Naive B cell (primary cell): ENCODE measurements at regions not wholly inside any gene's neighbourhood (a gene's known extent, or its start where the extent isn't known, plus 50 kb on each side); places are given as distances from the start of the nearest gene placed in this dataset.

Experiments
- ATAC-seq, 2 donors: fragments of 150-1000 bp; cut with Tn5 transposase; 2 replicates each; pipeline ENCODE4 v1.10.0; 2021; ENCODE audit warnings: low read depth in 2 of 2, mild to moderate bottlenecking in 2 of 2, moderate library complexity in 2 of 2
- DNase-seq: peaks from one replicate; pipeline ENCODE4 v3.0.0; 2022
- H3K27ac Mint-ChIP-seq, 6 donors: one replicate each; pipeline ENCODE4 v1.8.0; 2020 to 2022; ENCODE audit warnings: mild to moderate bottlenecking in 6 of 6, mixed read lengths in 6 of 6, moderate library complexity in 5 of 6, inconsistent platforms in 2 of 6
- H3K27me3 Mint-ChIP-seq, 3 donors: one replicate each; pipeline ENCODE4 v1.8.0; 2021 to 2022; ENCODE audit warnings: mixed read lengths in 3 of 3, mild to moderate bottlenecking in 1 of 3
- H3K36me3 Mint-ChIP-seq, 2 donors: one replicate each; pipeline ENCODE4 v1.8.0; 2020 to 2022; ENCODE audit warnings: mixed read lengths in 2 of 2, inconsistent platforms in 1 of 2, mild to moderate bottlenecking in 1 of 2
- H3K4me1 Mint-ChIP-seq, 3 donors: one replicate each; pipeline ENCODE4 v1.8.0; 2020 to 2022; ENCODE audit warnings: mixed read lengths in 3 of 3, inconsistent platforms in 1 of 3, mild to moderate bottlenecking in 1 of 3, moderate library complexity in 1 of 3
- H3K4me3 Mint-ChIP-seq, 8 donors: one replicate each; pipeline ENCODE4 v1.8.0; 2020 to 2022; ENCODE audit warnings: mild to moderate bottlenecking in 8 of 8, mixed read lengths in 8 of 8, moderate library complexity in 8 of 8, inconsistent platforms in 2 of 8
- H3K9me3 Mint-ChIP-seq, 7 donors: one replicate each; pipeline ENCODE4 v1.8.0; 2020 to 2022; ENCODE audit warnings: mixed read lengths in 7 of 7, mild to moderate bottlenecking in 5 of 7, inconsistent platforms in 2 of 7, moderate library complexity in 1 of 7

- peaks cover 0 to 3% (median 0%) of the 10 kb centered on the region in 7 donors for H3K9me3 Mint-ChIP-seq
- H3K4me3 Mint-ChIP-seq: no peak overlapping the region
- no peak for ATAC-seq
Observed at GRCh38 chr1:208757846-208758245, 513.7 kb upstream of the PLXNA2 start.

DNA sequence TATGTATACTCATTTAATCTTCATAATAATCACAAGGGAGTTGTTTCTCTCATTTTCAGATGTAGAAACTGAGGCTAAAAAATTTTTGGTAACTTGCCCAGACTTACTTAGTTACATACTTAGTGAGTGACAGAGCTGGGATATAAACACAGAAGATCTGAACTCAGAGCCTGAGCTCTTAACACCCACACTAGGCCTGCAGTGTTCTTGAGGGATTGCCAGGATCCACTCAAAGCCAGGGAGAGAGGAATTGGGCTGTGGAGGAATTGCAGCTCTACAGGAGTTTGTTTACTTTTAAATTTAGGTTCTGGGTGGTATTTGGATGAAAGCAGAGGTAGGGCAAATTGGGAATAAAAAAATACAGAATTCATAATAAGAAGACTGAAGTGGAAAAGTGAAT, 515.1 kb upstream of the PLXNA2 start:
- Mint-ChIP-seq H3K9me3 (peaks cover 0 to 3% (median 0%) of the 10 kb centered on the region in 7 donors), H3K4me3 (no peak overlapping the region), H3K4me1 (no peaks in the 10 kb centered on the region), H3K27me3 (no peaks in the 10 kb centered on the region), H3K27ac (no peak overlapping the region), H3K36me3 (no peaks in the 10 kb centered on the region)
- DNase-seq (no peak), ATAC-seq (no peak)

More at GRCh38 chr1:208757846-208758245, 513.7 kb upstream of the PLXNA2 start:
- H3K4me1 Mint-ChIP-seq: no peaks in the 10 kb centered on the region
- no peak for DNase-seq
- H3K36me3 Mint-ChIP-seq: no peaks in the 10 kb centered on the region
- H3K27me3 Mint-ChIP-seq: peaks cover 0 to 5% (median 0%) of the 10 kb centered on the region in 3 donors
- no peak overlapping the region for H3K27ac Mint-ChIP-seq

- H3K9me3 Mint-ChIP-seq: no peaks in the 10 kb centered on the region
- H3K4me1 Mint-ChIP-seq: no peaks in the 10 kb centered on the region
- H3K36me3 Mint-ChIP-seq: no peaks in the 10 kb centered on the region
- no peak overlapping the region for H3K27ac Mint-ChIP-seq
- H3K27me3 Mint-ChIP-seq: peaks cover 0 to 4% (median 0%) of the 10 kb centered on the region in 3 donors
- no peak for ATAC-seq
- no peak for DNase-seq
- H3K4me3 Mint-ChIP-seq: no peak overlapping the region
Observed at GRCh38 chr1:208763971-208764370, 519.8 kb upstream of the PLXNA2 start.

- DNase-seq: no peak
Observed at GRCh38 chr1:208766832-208767231, 522.6 kb upstream of the PLXNA2 start.

DNA sequence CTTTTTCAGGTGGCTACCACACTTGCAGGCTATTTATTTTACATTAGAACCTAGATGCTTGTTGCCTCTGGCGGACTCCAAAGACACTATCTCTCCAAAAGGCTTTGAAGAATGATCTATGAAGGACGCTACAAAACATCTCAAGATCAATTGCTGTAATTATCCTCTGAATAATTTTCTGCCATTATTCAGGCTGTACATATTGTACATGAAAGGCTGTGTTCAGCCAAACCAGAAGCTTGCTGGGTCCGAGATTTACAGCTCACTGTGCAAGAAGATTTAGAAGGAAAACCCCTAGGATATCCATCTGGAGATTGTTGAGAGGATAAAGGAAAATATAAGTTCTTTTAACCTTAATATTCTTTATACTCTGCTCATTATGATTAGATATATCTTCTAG, 523.6 kb upstream of the PLXNA2 start:
- H3K4me3 Mint-ChIP-seq: no peak overlapping the region
- H3K9me3 Mint-ChIP-seq: no peaks in the 10 kb centered on the region
- DNase-seq (no peak), ATAC-seq (no peak)
- no peaks in the 10 kb centered on the region for H3K4me1 Mint-ChIP-seq
- H3K36me3 Mint-ChIP-seq: no peaks in the 10 kb centered on the region
- peaks cover 0 to 4% (median 0%) of the 10 kb centered on the region in 3 donors for H3K27me3 Mint-ChIP-seq
- no peak overlapping the region for H3K27ac Mint-ChIP-seq

More at GRCh38 chr1:208766832-208767231, 522.6 kb upstream of the PLXNA2 start:
- no peak for ATAC-seq
- Mint-ChIP-seq H3K4me1 (no peaks in the 10 kb centered on the region), H3K27me3 (peaks cover 0 to 4% (median 0%) of the 10 kb centered on the region in 3 donors), H3K9me3 (no peaks in the 10 kb centered on the region), H3K27ac (peak overlapping the region in 1 of 6 donors; percentile 5), H3K36me3 (no peaks in the 10 kb centered on the region), H3K4me3 (no peak overlapping the region)

DNA sequence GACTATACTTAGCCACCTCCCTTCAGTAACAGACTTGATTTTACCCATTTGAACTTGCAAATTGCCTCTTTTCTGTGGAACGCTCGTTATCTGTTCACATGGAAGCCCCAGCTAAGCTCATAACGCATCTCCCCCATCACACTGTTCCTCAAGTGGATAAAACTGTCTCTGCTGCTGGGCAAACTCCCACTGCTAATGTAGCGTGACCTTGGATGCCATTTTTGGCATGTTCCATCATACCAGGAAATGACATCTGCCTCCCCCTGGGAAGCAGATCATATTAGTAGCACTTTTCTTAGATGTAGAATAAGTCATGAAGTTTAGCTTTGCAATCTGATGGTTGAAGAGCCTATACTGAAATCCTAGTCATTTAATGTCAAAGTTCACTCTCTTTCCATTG, 528.7 kb upstream of the PLXNA2 start:
- DNase-seq: no peak
- H3K27ac Mint-ChIP-seq: no peak overlapping the region
- H3K4me1 Mint-ChIP-seq: no peaks in the 10 kb centered on the region
- H3K36me3 Mint-ChIP-seq: no peaks in the 10 kb centered on the region
- no peak overlapping the region for H3K4me3 Mint-ChIP-seq
- no peak for ATAC-seq
- peaks cover 0 to 4% (median 0%) of the 10 kb centered on the region in 7 donors for H3K9me3 Mint-ChIP-seq
- no peaks in the 10 kb centered on the region for H3K27me3 Mint-ChIP-seq

- no peak overlapping the region for H3K27ac Mint-ChIP-seq
- no peak overlapping the region for H3K4me3 Mint-ChIP-seq
- DNase-seq (no peak), ATAC-seq (no peak)
- no peaks in the 10 kb centered on the region for H3K27me3 Mint-ChIP-seq
- no peaks in the 10 kb centered on the region for H3K4me1 Mint-ChIP-seq
- H3K36me3 Mint-ChIP-seq: no peaks in the 10 kb centered on the region
- H3K9me3 Mint-ChIP-seq: peaks cover 0 to 4% (median 0%) of the 10 kb centered on the region in 7 donors
Observed at GRCh38 chr1:208775841-208776240, 531.7 kb upstream of the PLXNA2 start.

GRCh38 chr1:208778417-208778816, 534.2 kb upstream of the PLXNA2 start:
- no peaks in the 10 kb centered on the region for H3K4me1 Mint-ChIP-seq
- peaks cover 0 to 4% (median 0%) of the 10 kb centered on the region in 7 donors for H3K9me3 Mint-ChIP-seq
- H3K4me3 Mint-ChIP-seq: no peak overlapping the region
- no peaks in the 10 kb centered on the region for H3K36me3 Mint-ChIP-seq
- ATAC-seq (no peak), DNase-seq (no peak)
- no peaks in the 10 kb centered on the region for H3K27me3 Mint-ChIP-seq
- H3K27ac Mint-ChIP-seq: no peak overlapping the region

DNA sequence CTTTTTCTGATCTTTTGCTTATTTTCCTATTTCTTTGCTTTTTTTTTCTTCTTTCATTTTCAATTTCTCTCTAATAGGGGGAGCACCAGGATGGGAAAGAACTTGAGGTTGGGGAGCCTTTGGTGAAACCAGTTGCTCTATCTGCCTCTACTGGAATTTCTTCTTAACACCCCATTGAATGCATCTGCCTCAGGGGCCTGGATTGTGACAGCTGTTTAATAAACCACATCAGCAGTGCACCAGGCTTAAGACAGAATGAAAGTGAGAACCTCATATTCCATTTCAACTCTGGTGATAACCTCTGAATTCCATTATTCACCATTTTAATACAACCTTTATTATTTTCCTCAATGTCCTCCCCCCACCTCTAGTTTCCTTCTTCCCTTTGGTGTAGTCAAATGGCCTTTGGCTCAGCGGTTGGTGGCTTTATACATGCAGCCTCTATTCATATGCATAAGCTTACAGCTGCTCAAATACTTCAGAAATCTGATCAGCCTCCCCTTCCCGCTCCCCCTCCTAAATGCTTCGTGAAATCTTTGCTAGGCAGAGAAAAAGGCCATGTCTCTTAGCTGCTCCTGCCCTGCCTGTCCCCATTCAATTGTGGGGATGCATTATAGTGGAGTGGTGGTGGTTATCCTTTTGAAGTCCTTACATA, 537.3 kb upstream of the PLXNA2 start:
- no peak overlapping the region for H3K4me3 Mint-ChIP-seq
- no peaks in the 10 kb centered on the region for H3K36me3 Mint-ChIP-seq
- H3K4me1 Mint-ChIP-seq: no peaks in the 10 kb centered on the region
- no peak for DNase-seq
- no peaks in the 10 kb centered on the region for H3K9me3 Mint-ChIP-seq
- H3K27me3 Mint-ChIP-seq: peaks cover 0 to 3% (median 2%) of the 10 kb centered on the region in 3 donors
- ATAC-seq: no peak
- no peak overlapping the region for H3K27ac Mint-ChIP-seq

DNA sequence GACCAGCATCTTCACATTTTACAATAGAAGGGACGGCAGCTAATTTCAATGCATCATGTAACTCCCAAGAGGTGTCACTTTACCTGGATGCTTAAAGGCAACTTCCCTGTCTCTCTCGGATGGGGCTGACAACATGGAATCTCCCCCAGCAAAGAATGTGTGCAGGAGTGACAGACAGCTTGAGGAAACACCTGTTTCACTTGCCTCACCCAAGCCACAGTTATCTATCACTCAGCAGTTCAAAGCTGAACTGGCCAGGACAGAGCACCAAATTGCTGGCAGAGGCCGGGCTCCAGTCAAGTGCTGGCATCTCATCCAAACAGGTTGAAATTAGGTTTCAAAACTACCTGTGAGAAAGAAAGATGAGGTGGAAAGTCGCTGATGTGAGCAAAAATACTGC, 538.0 kb upstream of the PLXNA2 start:
- Mint-ChIP-seq H3K36me3 (no peaks in the 10 kb centered on the region), H3K4me1 (no peaks in the 10 kb centered on the region), H3K27ac (no peak overlapping the region), H3K27me3 (peaks cover 0 to 9% (median 6%) of the 10 kb centered on the region in 3 donors), H3K9me3 (no peaks in the 10 kb centered on the region), H3K4me3 (no peak overlapping the region)
- DNase-seq (no peak), ATAC-seq (no peak)

DNA sequence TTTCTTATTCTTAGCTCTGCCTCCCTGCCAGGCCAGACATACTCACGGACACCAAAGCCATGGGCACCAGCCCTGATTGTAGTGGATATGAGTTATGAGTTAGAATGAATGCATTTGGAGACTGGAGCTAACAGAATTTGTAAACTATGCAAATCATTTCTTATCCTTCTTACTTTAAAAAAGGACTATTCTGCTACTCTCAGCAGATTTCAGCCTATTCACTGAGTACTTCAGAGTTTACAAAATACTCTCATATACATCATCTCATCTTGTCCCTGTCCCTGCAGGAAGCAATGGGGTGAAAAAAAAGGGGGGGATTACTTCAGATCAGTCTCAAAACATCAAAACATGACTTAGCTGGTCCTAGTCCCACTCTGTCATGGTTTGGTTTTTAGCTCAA, 541.4 kb upstream of the PLXNA2 start:
- DNase-seq (no peak), ATAC-seq (no peak)
- no peak overlapping the region for H3K27ac Mint-ChIP-seq
- peaks cover 0 to 14% (median 6%) of the 10 kb centered on the region in 3 donors for H3K27me3 Mint-ChIP-seq
- no peaks in the 10 kb centered on the region for H3K4me1 Mint-ChIP-seq
- no peak overlapping the region for H3K4me3 Mint-ChIP-seq
- H3K36me3 Mint-ChIP-seq: no peaks in the 10 kb centered on the region
- no peaks in the 10 kb centered on the region for H3K9me3 Mint-ChIP-seq

DNA sequence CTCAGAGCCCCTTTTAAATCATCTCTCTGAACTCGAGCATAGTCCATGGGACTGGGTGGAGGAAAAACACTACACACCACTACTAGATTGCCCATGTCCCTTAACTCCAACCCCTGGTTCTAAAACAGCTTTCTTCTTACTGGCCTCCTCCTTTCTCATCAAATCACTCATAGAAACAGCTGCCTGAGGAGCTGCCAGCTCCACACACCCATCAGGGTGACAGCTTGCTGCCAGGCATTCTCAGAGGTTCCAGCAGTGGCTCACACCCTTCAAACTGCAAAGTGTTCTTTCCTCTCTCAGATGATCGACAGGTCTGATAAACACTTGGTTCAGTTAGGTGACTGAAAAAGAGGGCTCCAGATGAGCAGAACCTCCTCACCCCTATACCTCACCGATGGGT, 543.0 kb upstream of the PLXNA2 start:
- Mint-ChIP-seq H3K9me3 (no peaks in the 10 kb centered on the region), H3K4me1 (no peaks in the 10 kb centered on the region), H3K27ac (no peak overlapping the region), H3K27me3 (peaks cover 0 to 14% (median 6%) of the 10 kb centered on the region in 3 donors), H3K4me3 (no peak overlapping the region), H3K36me3 (no peaks in the 10 kb centered on the region)
- DNase-seq (no peak), ATAC-seq (no peak)

GRCh38 chr1:208788013-208788540, 543.9 kb upstream of the PLXNA2 start:
- no peak for ATAC-seq
- no peak overlapping the region for H3K27ac Mint-ChIP-seq
- no peaks in the 10 kb centered on the region for H3K4me1 Mint-ChIP-seq
- no peaks in the 10 kb centered on the region for H3K9me3 Mint-ChIP-seq
- H3K36me3 Mint-ChIP-seq: no peaks in the 10 kb centered on the region
- DNase-seq: no peak
- peaks cover 0 to 14% (median 6%) of the 10 kb centered on the region in 3 donors for H3K27me3 Mint-ChIP-seq
- no peak overlapping the region for H3K4me3 Mint-ChIP-seq

DNA sequence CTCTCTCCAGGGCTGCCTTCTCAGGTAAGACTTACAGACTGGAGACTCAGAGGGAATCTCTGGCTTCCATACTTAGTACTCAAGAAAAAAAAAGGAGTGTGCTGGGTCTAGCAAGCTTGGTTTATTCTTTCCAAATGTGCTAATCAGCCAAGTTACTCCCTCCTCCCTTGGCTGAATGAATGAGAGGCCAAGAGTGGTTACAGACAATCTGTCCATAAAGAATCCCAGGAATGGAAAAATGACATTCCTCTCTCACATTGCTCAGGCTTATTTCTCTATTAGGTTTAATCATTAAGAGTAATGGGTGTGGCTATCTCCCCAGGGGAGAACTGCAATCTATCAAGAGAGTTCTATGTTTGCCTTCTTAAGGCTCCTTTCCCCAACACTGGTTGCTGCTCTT, 547.3 kb upstream of the PLXNA2 start:
- Mint-ChIP-seq H3K27ac (no peak overlapping the region), H3K4me1 (no peaks in the 10 kb centered on the region), H3K4me3 (no peak overlapping the region), H3K9me3 (no peaks in the 10 kb centered on the region), H3K36me3 (no peaks in the 10 kb centered on the region), H3K27me3 (peaks cover 4 to 11% (median 5%) of the 10 kb centered on the region in 3 donors)
- ATAC-seq (no peak), DNase-seq (no peak)
